OCI-LY3 (cell line): ENCODE measurements at regions not wholly inside any gene's neighbourhood (a gene's known extent, or its start where the extent isn't known, plus 50 kb on each side); places are given as distances from the start of the nearest gene placed in this dataset.

Experiments used
- H2AFZ ChIP-seq: fragments of 200-600, 300-600 bp; shearing (Covaris generic); 2 replicates; pipeline ENCODE4 v1.6.0; 2014; ENCODE audit warnings: antibody characterized with exemption, low read depth, low read length
- H3K27ac ChIP-seq: fragments of 200-600, 300-600 bp; sonication (generic); 2 replicates; pipeline ENCODE4 v1.5.1; 2014; ENCODE audit warnings: mild to moderate bottlenecking, low read length, moderate library complexity, mixed read lengths
- H3K27me3 ChIP-seq: fragments of 200-600, 300-600 bp; sonication (generic); 2 replicates; pipeline ENCODE4 v1.6.1; 2014; ENCODE audit warnings: low read depth, low read length, mixed read lengths
- H3K36me3 ChIP-seq: fragments of 200-600, 300-600 bp; sonication (generic); replicated peaks from 2 replicates; pipeline ENCODE3; 2014; ENCODE audit warnings: low read depth, low read length, mixed read lengths
- H3K4me1 ChIP-seq: fragments of 300-600, 200-600 bp; sonication (generic); 2 replicates; pipeline ENCODE4 v1.6.1; 2014; ENCODE audit warnings: low read length, mixed read lengths
- H3K4me2 ChIP-seq: fragments of 200-600, 300-600 bp; sonication (generic); 2 replicates; pipeline ENCODE4 v1.6.1; 2014; ENCODE audit warnings: low read length, mixed read lengths
- H3K4me3 ChIP-seq: fragments of 300-600, 200-600 bp; sonication (generic); 2 replicates; pipeline ENCODE4 v1.5.1; 2014; ENCODE audit warnings: antibody characterized with exemption, mild to moderate bottlenecking, low read length, moderate library complexity
- H3K79me2 ChIP-seq: fragments of 300-600, 200-600 bp; shearing (Covaris generic); 2 replicates; pipeline ENCODE4 v1.6.1; 2014; ENCODE audit warnings: mild to moderate bottlenecking, low read length, mixed read lengths
- H3K9ac ChIP-seq: fragments of 300-600, 200-600 bp; shearing (Covaris generic); 2 replicates; pipeline ENCODE4 v1.6.0; 2014; ENCODE audit warnings: mild to moderate bottlenecking, low read length, moderate library complexity
- H3K9me3 ChIP-seq: fragments of 200-600, 300-600 bp; shearing (Covaris generic); 2 replicates; pipeline ENCODE4 v1.6.1; 2014; ENCODE audit warnings: low read length, mixed read lengths; ENCODE audit not compliant: insufficient read depth
- H4K20me1 ChIP-seq: fragments of 200-600, 300-600 bp; sonication (generic); 2 replicates; pipeline ENCODE4 v1.6.1; 2016; ENCODE audit warnings: low read length, mixed read lengths; ENCODE audit not compliant: insufficient read depth
- EZH2phosphoT487 ChIP-seq: fragments of 200-600 bp; shearing (Covaris generic); IDR thresholded peaks from 2 replicates; pipeline ENCODE4 v1.6.1; 2018; ENCODE audit warnings: antibody characterized with exemption, mixed run types, low read depth
- TF ChIP-seq, protein P1 (sequence below): fragments of 200-600, 300-600 bp; sonication (generic); IDR thresholded peaks from 2 replicates; pipeline ENCODE4 v1.5.1; 2014; ENCODE audit warnings: antibody characterized with exemption, low read length, low read depth

DNA sequence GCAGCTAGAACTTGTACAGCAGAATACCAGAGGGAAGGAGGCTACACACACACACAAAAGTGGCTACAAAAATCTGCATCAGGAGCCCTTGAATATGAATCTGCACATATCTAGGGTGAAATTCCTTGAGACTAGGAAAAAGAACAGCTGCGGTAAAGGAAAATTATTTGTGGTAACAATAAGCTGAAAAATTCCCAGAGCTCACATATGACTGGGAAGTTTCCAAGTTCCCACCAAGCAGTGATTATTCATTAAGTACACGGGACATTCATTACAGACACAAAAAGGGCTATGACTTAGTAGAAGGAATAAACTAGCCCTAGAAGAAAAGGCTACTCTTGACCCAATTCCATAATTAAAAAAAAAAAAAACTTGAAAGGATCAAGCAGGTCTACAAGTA, 149.5 kb upstream of the BACE2 start:
- H3K9ac ChIP-seq, result no peak overlapping the region
- no peaks in the 10 kb centered on the region for H3K79me2 ChIP-seq
- no peak overlapping the region for H3K4me3 ChIP-seq
- H2AFZ ChIP-seq, result no peak overlapping the region
- no peak for TF ChIP-seq EZH2phosphoT487
- TF ChIP-seq, protein P1, sequence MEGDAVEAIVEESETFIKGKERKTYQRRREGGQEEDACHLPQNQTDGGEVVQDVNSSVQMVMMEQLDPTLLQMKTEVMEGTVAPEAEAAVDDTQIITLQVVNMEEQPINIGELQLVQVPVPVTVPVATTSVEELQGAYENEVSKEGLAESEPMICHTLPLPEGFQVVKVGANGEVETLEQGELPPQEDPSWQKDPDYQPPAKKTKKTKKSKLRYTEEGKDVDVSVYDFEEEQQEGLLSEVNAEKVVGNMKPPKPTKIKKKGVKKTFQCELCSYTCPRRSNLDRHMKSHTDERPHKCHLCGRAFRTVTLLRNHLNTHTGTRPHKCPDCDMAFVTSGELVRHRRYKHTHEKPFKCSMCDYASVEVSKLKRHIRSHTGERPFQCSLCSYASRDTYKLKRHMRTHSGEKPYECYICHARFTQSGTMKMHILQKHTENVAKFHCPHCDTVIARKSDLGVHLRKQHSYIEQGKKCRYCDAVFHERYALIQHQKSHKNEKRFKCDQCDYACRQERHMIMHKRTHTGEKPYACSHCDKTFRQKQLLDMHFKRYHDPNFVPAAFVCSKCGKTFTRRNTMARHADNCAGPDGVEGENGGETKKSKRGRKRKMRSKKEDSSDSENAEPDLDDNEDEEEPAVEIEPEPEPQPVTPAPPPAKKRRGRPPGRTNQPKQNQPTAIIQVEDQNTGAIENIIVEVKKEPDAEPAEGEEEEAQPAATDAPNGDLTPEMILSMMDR, result no peak
- H3K27me3 ChIP-seq, result no peaks in the 10 kb centered on the region
- no peaks in the 10 kb centered on the region for H4K20me1 ChIP-seq
- no peaks in the 10 kb centered on the region for H3K4me1 ChIP-seq
- no peak overlapping the region for H3K27ac ChIP-seq
- no peaks in the 10 kb centered on the region for H3K36me3 ChIP-seq
- no peaks in the 10 kb centered on the region for H3K9me3 ChIP-seq
- no peak overlapping the region for H3K4me2 ChIP-seq

DNA sequence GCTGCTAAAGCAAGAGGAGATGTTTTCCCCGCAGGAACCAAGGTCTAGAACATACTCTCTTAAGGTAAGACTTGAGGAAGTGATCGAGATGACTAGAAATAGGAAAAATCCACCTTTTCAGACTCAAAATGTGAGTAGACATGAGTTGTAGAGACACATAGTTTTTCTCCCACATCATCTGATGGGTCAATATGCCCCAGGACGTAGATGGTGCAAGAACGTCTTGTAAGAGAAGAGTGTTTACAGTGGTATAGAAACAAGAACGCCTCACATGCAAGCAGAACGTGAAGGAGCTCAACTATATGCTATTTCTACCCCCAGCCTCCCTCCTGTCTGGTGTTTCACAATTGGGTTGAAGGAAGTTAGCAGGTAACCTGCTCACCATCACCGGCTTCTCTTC, 144.0 kb upstream of the BACE2 start:
- no peak overlapping the region for H3K27ac ChIP-seq
- no peaks in the 10 kb centered on the region for H3K36me3 ChIP-seq
- no peaks in the 10 kb centered on the region for H3K4me1 ChIP-seq
- no peak overlapping the region for H3K9ac ChIP-seq
- H4K20me1 ChIP-seq, result no peaks in the 10 kb centered on the region
- no peak overlapping the region for H2AFZ ChIP-seq
- no peak for TF ChIP-seq EZH2phosphoT487
- TF ChIP-seq, protein P1, result no peak
- H3K4me2 ChIP-seq, result no peak overlapping the region
- H3K4me3 ChIP-seq, result no peak overlapping the region
- H3K79me2 ChIP-seq, result no peaks in the 10 kb centered on the region
- no peaks in the 10 kb centered on the region for H3K27me3 ChIP-seq
- no peaks in the 10 kb centered on the region for H3K9me3 ChIP-seq

DNA sequence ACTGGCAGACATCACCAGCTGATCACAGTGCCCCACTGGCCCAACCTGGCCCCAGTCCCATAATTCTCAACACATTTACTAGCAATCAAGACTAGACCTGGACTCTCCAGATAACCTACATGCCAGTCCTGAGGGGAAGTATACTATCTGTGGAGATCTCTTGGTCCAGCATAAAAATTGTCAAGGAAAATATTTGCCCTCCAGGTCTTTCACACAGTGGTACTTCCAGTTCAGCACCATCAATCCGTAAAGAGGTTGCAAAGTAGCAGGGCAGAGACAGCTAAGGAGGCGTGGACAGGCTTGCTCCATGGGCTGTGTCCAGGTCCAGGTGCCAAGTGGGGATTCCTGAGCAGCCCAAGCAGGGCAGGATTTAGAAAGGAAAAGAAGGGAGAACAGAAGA, 143.6 kb upstream of the BACE2 start:
- H2AFZ ChIP-seq, result no peak overlapping the region
- no peak overlapping the region for H3K27ac ChIP-seq
- TF ChIP-seq, protein P1, result no peak
- TF ChIP-seq EZH2phosphoT487, result no peak
- H3K36me3 ChIP-seq, result no peaks in the 10 kb centered on the region
- no peak overlapping the region for H3K4me2 ChIP-seq
- no peak overlapping the region for H3K4me3 ChIP-seq
- H3K9ac ChIP-seq, result no peak overlapping the region
- H3K9me3 ChIP-seq, result no peaks in the 10 kb centered on the region
- H3K4me1 ChIP-seq, result no peaks in the 10 kb centered on the region
- no peaks in the 10 kb centered on the region for H3K27me3 ChIP-seq
- H3K79me2 ChIP-seq, result no peaks in the 10 kb centered on the region
- H4K20me1 ChIP-seq, result no peaks in the 10 kb centered on the region

- Histone ChIP-seq H3K27ac (no peak overlapping the region), H3K9ac (no peak overlapping the region), H3K36me3 (no peaks in the 10 kb centered on the region), H3K4me2 (no peak overlapping the region), H4K20me1 (no peaks in the 10 kb centered on the region), H3K79me2 (no peaks in the 10 kb centered on the region), H2AFZ (no peak overlapping the region), H3K9me3 (no peaks in the 10 kb centered on the region), H3K4me3 (no peak overlapping the region), H3K27me3 (no peaks in the 10 kb centered on the region), H3K4me1 (no peaks in the 10 kb centered on the region)
- TF ChIP-seq, protein P1, result no peak
- no peak for TF ChIP-seq EZH2phosphoT487
These were observed 143.2 kb upstream of the BACE2 start for GRCh38 chr21:41024746-41025254.
